Body of pancreas (tissue), 4 donors: ENCODE measurements at regions not wholly inside any gene's neighbourhood (a gene's known extent, or its start where the extent isn't known, plus 50 kb on each side); places are given as distances from the start of the nearest gene placed in this dataset.

Experiments
- POLR2A ChIP-seq, 3 donors: fragments of 450-650 bp; IDR thresholded peaks; one replicate each; pipeline ENCODE4 v1.6.1; 2016; ENCODE audit warnings: antibody characterized with exemption in 3 of 3, mild to moderate bottlenecking in 2 of 3
- TF ChIP-seq, protein P1 (sequence below), 7 experiments: fragments of 450-650 bp in 4 of 7; fragments of 200-600 bp in 3 of 7; sonication (generic) in 3 of 7; IDR thresholded peaks; one replicate each; pipeline ENCODE4 v1.5.1; 2016 to 2019; ENCODE audit warnings: antibody characterized with exemption in 7 of 7

DNA sequence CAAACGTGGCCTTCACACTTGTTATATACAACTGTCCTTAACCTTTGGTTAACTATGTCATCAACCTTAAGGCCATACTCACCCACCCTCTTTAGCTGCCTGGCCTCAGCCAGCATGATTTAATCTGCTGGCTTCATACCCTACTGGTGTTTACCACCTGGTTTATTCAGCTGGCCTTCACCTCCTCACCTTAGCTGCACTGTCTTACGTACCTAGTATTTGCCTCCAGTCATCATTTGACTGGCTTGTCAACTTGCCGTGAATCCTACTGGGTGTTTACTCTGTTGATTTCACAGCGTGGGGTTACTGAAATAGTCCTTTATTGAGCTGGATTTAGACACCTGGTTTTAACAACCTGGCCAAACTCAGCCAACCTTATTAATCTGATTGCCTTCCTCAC, 102.8 kb downstream of the IL12A start:
- TF ChIP-seq, protein P1, sequence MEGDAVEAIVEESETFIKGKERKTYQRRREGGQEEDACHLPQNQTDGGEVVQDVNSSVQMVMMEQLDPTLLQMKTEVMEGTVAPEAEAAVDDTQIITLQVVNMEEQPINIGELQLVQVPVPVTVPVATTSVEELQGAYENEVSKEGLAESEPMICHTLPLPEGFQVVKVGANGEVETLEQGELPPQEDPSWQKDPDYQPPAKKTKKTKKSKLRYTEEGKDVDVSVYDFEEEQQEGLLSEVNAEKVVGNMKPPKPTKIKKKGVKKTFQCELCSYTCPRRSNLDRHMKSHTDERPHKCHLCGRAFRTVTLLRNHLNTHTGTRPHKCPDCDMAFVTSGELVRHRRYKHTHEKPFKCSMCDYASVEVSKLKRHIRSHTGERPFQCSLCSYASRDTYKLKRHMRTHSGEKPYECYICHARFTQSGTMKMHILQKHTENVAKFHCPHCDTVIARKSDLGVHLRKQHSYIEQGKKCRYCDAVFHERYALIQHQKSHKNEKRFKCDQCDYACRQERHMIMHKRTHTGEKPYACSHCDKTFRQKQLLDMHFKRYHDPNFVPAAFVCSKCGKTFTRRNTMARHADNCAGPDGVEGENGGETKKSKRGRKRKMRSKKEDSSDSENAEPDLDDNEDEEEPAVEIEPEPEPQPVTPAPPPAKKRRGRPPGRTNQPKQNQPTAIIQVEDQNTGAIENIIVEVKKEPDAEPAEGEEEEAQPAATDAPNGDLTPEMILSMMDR (IDR thresholded peaks at IDR 0.05) = no peak
- no peak for TF ChIP-seq POLR2A (IDR thresholded peaks at IDR 0.05)
